ENCODE measurements at regions not wholly inside any gene's neighbourhood (a gene's known extent, or its start where the extent isn't known, plus 50 kb on each side); places are given as distances from the start of the nearest gene placed in this dataset.

- Mint-ChIP-seq H3K36me3 (no peaks in the 10 kb centered on the region), H3K9me3 (ENCODE audit: low read depth) (peaks cover 3% of the 10 kb centered on the region), H3K4me1 (ENCODE audit: low read depth) (no peaks in the 10 kb centered on the region), H3K4me3 (no peak overlapping the region), H3K27me3 (peaks cover 5% of the 10 kb centered on the region), H3K27ac (no peak overlapping the region)
These were observed 105.5 kb downstream of the SOX9 start for GRCh38 chr17:72226322-72226721.

- Mint-ChIP-seq H3K4me3 (no peak overlapping the region), H3K4me1 (ENCODE audit: low read depth) (no peaks in the 10 kb centered on the region), H3K9me3 (ENCODE audit: low read depth) (peaks cover under 1% of the 10 kb centered on the region), H3K27me3 (peaks cover 11% of the 10 kb centered on the region), H3K27ac (no peak overlapping the region), H3K36me3 (no peaks in the 10 kb centered on the region)
These were observed 113.2 kb downstream of the SOX9 start for GRCh38 chr17:72233986-72234385.

- peaks cover 3% of the 10 kb centered on the region for H3K9me3 Mint-ChIP-seq (ENCODE audit: low read depth)
- H3K4me1 Mint-ChIP-seq (ENCODE audit: low read depth), result no peaks in the 10 kb centered on the region
- H3K27me3 Mint-ChIP-seq, result peaks cover 11% of the 10 kb centered on the region
- H3K4me3 Mint-ChIP-seq, result no peak overlapping the region
- H3K36me3 Mint-ChIP-seq, result no peaks in the 10 kb centered on the region
- H3K27ac Mint-ChIP-seq, result no peak overlapping the region
These were observed 114.2 kb downstream of the SOX9 start for GRCh38 chr17:72234985-72235384.

DNA sequence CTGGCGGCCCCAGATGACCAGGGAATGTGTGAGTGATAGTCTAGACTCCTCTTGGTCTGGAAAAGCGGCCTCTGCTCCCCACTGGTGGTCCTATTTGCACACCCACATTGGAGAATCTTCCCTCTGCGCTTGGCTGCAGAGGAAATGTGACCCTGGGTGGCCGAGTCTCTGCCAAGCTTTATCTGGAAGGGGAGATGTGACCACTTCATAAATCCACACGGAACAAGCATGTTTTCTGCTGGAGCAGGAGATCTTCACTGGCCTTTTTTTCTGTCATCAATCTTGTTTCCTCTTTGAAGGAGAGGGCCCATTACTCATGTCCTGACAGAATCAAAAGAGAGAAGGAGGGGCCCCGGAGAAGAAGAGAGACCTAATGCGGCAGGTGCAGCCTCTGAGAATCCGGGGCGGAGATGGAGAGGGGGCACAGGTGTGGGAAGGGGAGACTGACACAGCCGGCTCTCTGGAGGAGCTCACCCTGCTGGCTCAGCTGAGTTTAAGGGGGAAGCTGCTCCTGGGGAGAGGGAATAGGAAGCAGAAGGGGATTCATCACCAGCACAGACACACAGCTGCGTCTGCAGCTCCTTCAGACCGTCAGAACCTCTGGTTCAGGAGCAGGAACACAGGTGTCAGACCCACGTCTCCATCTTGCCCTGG, 116.3 kb downstream of the SOX9 start:
- H3K27ac Mint-ChIP-seq, result no peak overlapping the region

GRCh38 chr17:72238157-72238673, 117.4 kb downstream of the SOX9 start:
- Mint-ChIP-seq H3K36me3 (no peaks in the 10 kb centered on the region), H3K4me3 (no peak overlapping the region), H3K9me3 (ENCODE audit: low read depth) (peaks cover 5% of the 10 kb centered on the region), H3K27me3 (peaks cover 12% of the 10 kb centered on the region), H3K27ac (no peak overlapping the region), H3K4me1 (ENCODE audit: low read depth) (no peaks in the 10 kb centered on the region)

More for the DNA sequence above, 116.3 kb downstream of the SOX9 start:
- Mint-ChIP-seq H3K4me3 (no peak overlapping the region), H3K4me1 (ENCODE audit: low read depth) (no peaks in the 10 kb centered on the region), H3K27me3 (peaks cover 11% of the 10 kb centered on the region), H3K36me3 (no peaks in the 10 kb centered on the region), H3K9me3 (ENCODE audit: low read depth) (peaks cover 5% of the 10 kb centered on the region)

GRCh38 chr17:72239548-72239947, 118.7 kb downstream of the SOX9 start:
- no peak overlapping the region for H3K27ac Mint-ChIP-seq
- no peak overlapping the region for H3K4me3 Mint-ChIP-seq
- no peaks in the 10 kb centered on the region for H3K36me3 Mint-ChIP-seq
- H3K4me1 Mint-ChIP-seq (ENCODE audit: low read depth), result no peaks in the 10 kb centered on the region
- H3K9me3 Mint-ChIP-seq (ENCODE audit: low read depth), result peaks cover 15% of the 10 kb centered on the region
- peaks cover 13% of the 10 kb centered on the region for H3K27me3 Mint-ChIP-seq

DNA sequence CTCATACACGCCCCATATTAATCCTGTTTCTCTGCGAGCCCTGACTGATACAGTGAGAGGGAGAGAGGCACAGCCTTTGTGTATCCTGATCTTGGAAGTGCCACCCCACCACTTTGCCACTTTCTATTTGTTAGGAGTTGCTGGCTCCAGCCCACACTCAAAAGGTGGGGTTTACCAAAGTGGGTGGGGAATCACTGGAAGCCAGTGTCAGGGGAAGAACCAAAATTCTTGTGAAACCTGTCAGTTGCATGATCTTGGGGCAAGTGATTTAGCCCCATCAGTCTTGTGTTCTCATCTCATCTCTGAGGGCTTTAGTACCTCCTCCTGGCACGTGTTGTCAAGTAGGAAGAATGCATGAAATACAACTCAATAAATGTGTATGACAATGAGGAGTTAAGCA, 119.5 kb downstream of the SOX9 start:
- Mint-ChIP-seq H3K27ac (no peak overlapping the region), H3K4me1 (ENCODE audit: low read depth) (no peaks in the 10 kb centered on the region), H3K4me3 (no peak overlapping the region), H3K9me3 (ENCODE audit: low read depth) (peaks cover 15% of the 10 kb centered on the region), H3K27me3 (peaks cover 10% of the 10 kb centered on the region), H3K36me3 (no peaks in the 10 kb centered on the region)

DNA sequence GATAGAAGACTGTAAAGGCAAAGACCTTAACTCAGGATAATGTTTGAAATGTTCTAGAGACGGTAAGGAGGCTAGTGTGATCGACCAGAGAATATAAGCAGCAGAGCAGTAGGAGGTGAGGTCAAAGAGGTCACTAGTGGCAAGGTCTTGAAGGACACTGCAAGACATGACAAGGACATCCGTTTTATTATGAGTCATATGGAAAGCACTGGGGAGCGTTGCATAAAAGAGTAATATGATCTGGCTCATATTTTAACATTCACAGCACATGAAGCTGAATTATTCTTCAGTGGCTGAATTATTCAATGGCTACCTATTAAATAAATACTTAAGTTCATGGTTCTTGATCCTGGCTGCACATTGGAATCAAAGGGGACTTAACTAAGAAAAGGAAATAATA, 123.7 kb downstream of the SOX9 start:
- peaks cover 3% of the 10 kb centered on the region for H3K27me3 Mint-ChIP-seq
- peaks cover 15% of the 10 kb centered on the region for H3K9me3 Mint-ChIP-seq (ENCODE audit: low read depth)
- H3K4me3 Mint-ChIP-seq, result no peak overlapping the region
- H3K4me1 Mint-ChIP-seq (ENCODE audit: low read depth), result no peaks in the 10 kb centered on the region
- no peak overlapping the region for H3K27ac Mint-ChIP-seq
- H3K36me3 Mint-ChIP-seq, result no peaks in the 10 kb centered on the region

GRCh38 chr17:72244956-72245355, 124.1 kb downstream of the SOX9 start:
- peaks cover 3% of the 10 kb centered on the region for H3K27me3 Mint-ChIP-seq
- no peaks in the 10 kb centered on the region for H3K36me3 Mint-ChIP-seq
- peaks cover 12% of the 10 kb centered on the region for H3K9me3 Mint-ChIP-seq (ENCODE audit: low read depth)
- no peak overlapping the region for H3K27ac Mint-ChIP-seq
- no peaks in the 10 kb centered on the region for H3K4me1 Mint-ChIP-seq (ENCODE audit: low read depth)
- no peak overlapping the region for H3K4me3 Mint-ChIP-seq

DNA sequence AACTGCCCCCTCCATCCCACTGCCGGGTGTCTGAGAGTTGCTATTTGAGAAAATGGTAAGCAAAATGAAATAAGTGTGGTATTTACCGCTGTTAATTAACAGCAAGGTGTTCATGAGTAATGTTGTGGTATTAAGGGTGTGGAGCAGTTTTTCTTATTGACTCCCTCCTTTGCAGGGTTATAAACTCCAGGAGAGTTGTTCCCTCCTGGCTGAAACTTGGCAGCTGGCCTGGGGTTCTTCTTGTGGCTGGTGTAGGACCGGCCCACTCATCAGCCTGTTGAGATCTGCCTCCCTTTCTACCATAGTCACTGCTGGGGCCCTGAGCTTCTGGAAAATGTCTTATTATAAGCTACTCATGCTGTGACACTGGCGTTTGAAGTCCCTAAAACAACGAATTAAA, 128.6 kb downstream of the SOX9 start:
- Mint-ChIP-seq H3K4me3 (no peak overlapping the region), H3K27ac (no peak overlapping the region), H3K4me1 (ENCODE audit: low read depth) (no peaks in the 10 kb centered on the region), H3K9me3 (ENCODE audit: low read depth) (peaks cover 6% of the 10 kb centered on the region), H3K27me3 (peaks cover under 1% of the 10 kb centered on the region), H3K36me3 (no peaks in the 10 kb centered on the region)

DNA sequence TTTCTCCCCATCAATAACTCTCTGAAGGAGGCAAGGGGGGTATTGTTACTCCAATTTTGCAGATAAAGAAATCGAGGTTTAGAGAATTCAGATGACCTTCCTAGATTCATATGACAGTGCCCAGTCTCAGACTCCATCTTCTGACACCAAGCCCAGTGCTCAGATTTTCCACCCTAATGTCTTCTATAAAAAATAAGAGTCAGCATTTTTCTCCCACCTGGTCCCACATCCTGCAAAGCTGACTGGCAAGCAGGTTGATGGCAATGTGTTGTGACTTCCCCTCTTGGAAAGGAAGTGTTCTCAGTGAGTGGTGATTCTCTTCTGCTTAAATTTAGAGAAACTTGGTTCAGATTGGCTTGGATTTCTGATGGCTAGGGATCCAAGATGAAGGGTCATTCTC, 129.4 kb downstream of the SOX9 start:
- Mint-ChIP-seq H3K4me3 (no peak overlapping the region), H3K9me3 (ENCODE audit: low read depth) (peaks cover 5% of the 10 kb centered on the region), H3K27ac (no peak overlapping the region), H3K4me1 (ENCODE audit: low read depth) (no peaks in the 10 kb centered on the region), H3K27me3 (no peaks in the 10 kb centered on the region), H3K36me3 (no peaks in the 10 kb centered on the region)

- Mint-ChIP-seq H3K4me3 (no peak overlapping the region), H3K36me3 (no peaks in the 10 kb centered on the region), H3K4me1 (ENCODE audit: low read depth) (no peaks in the 10 kb centered on the region), H3K27me3 (no peaks in the 10 kb centered on the region), H3K27ac (no peak overlapping the region), H3K9me3 (ENCODE audit: low read depth) (peaks cover 5% of the 10 kb centered on the region)
These were observed 132.8 kb downstream of the SOX9 start for GRCh38 chr17:72253597-72253996.

- H3K27ac Mint-ChIP-seq, result no peak overlapping the region
- no peaks in the 10 kb centered on the region for H3K4me1 Mint-ChIP-seq (ENCODE audit: low read depth)
- no peaks in the 10 kb centered on the region for H3K36me3 Mint-ChIP-seq
- H3K27me3 Mint-ChIP-seq, result no peaks in the 10 kb centered on the region
- H3K9me3 Mint-ChIP-seq (ENCODE audit: low read depth), result peaks cover 5% of the 10 kb centered on the region
- H3K4me3 Mint-ChIP-seq, result no peak overlapping the region
These were observed 134.1 kb downstream of the SOX9 start for GRCh38 chr17:72254808-72255449.

- H3K4me3 Mint-ChIP-seq, result no peak overlapping the region
- no peak overlapping the region for H3K27ac Mint-ChIP-seq
- no peaks in the 10 kb centered on the region for H3K36me3 Mint-ChIP-seq
- peaks cover 7% of the 10 kb centered on the region for H3K9me3 Mint-ChIP-seq (ENCODE audit: low read depth)
- H3K27me3 Mint-ChIP-seq, result no peaks in the 10 kb centered on the region
- H3K4me1 Mint-ChIP-seq (ENCODE audit: low read depth), result no peaks in the 10 kb centered on the region
These were observed 134.7 kb downstream of the SOX9 start for GRCh38 chr17:72255481-72255880.

GRCh38 chr17:72258711-72259110, 137.9 kb downstream of the SOX9 start:
- H3K9me3 Mint-ChIP-seq (ENCODE audit: low read depth), result peaks cover 8% of the 10 kb centered on the region
- H3K4me3 Mint-ChIP-seq, result no peak overlapping the region
- H3K27ac Mint-ChIP-seq, result no peak overlapping the region
- no peaks in the 10 kb centered on the region for H3K36me3 Mint-ChIP-seq
- H3K4me1 Mint-ChIP-seq (ENCODE audit: low read depth), result no peaks in the 10 kb centered on the region
- no peaks in the 10 kb centered on the region for H3K27me3 Mint-ChIP-seq

GRCh38 chr17:72259922-72260321, 139.1 kb downstream of the SOX9 start:
- Mint-ChIP-seq H3K9me3 (ENCODE audit: low read depth) (peaks cover 4% of the 10 kb centered on the region), H3K4me3 (no peak overlapping the region), H3K36me3 (no peaks in the 10 kb centered on the region), H3K27me3 (no peaks in the 10 kb centered on the region), H3K27ac (no peak overlapping the region), H3K4me1 (ENCODE audit: low read depth) (no peaks in the 10 kb centered on the region)

All from activated naive CD8-positive, alpha-beta T cell (primary cell).